AG04449 (cell line): ENCODE measurements at regions not wholly inside any gene's neighbourhood (a gene's known extent, or its start where the extent isn't known, plus 50 kb on each side); places are given as distances from the start of the nearest gene placed in this dataset.

Experiments
- CTCF ChIA-PET: fragments of 350-600 bp; formaldehyde crosslinking; extraction: SDS; loops from one replicate; lab custom pipeline; 2021; ENCODE audit warnings: antibody characterized with exemption; lab: Yijun Ruan, JAX
- POLR2A ChIA-PET: fragments of 400-600, 350-600 bp; formaldehyde crosslinking; extraction: SDS; loops from one replicate; lab custom pipeline; 2020; ENCODE audit warnings: antibody characterized with exemption, inconsistent platforms; lab: Yijun Ruan, JAX
- DNase-seq: peaks from one replicate; pipeline ENCODE4 v3.0.0-alpha.2; 2010; ENCODE audit warnings: low read depth, low spot score
- H3K4me3 ChIP-seq: 2 replicates; pipeline ENCODE4 v1.5.1; 2011; ENCODE audit warnings: low read depth, mild to moderate bottlenecking, control low read depth, low read length
- CTCF ChIP-seq: IDR thresholded peaks from one replicate; pipeline ENCODE4 v1.5.1; 2011; ENCODE audit warnings: mild to moderate bottlenecking, moderate library complexity, low read length, control low read depth, inconsistent platforms; ENCODE audit not compliant: insufficient read depth; ENCODE audit errors: missing control alignments

- ChIA-PET POLR2A (interaction anchor here (1.3 kb wide), 1 partner anchor 201 kb away, joined by 5 read pairs; the partner anchor contains the start of gene TGFB2), CTCF (interaction anchor here (0.6 to 2.2 kb wide), 17 partner anchors 8 to 208 kb away, joined by 3 to 8 read pairs (median 4); no protein-coding TSS in a partner anchor)
- DNase-seq: no peak
- TF ChIP-seq CTCF: peak; percentile 31
- H3K4me3 ChIP-seq: no peak overlapping the region
Observed at GRCh38 chr1:218546314-218546713, 201.2 kb downstream of the TGFB2 start.

GRCh38 chr1:218547957-218548730 is 203.0 kb downstream of the TGFB2 start:
- no peak for TF ChIP-seq CTCF
- ChIA-PET POLR2A (no interaction called here), CTCF (interaction anchor here (0.9 to 2.1 kb wide), 6 partner anchors 8 to 208 kb away, joined by 3 to 8 read pairs (median 4); no protein-coding TSS in a partner anchor)
- DNase-seq: no peak
- no peak overlapping the region for H3K4me3 ChIP-seq

GRCh38 chr1:218548764-218549163 is 203.6 kb downstream of the TGFB2 start:
- DNase-seq: no peak
- ChIA-PET POLR2A (no interaction called here), CTCF (interaction anchor here (0.9 to 2.1 kb wide), 4 partner anchors 8 to 209 kb away, joined by 3 to 8 read pairs (median 3); no protein-coding TSS in a partner anchor)
- H3K4me3 ChIP-seq: no peak overlapping the region
- no peak for TF ChIP-seq CTCF

GRCh38 chr1:218553197-218553596 is 208.1 kb downstream of the TGFB2 start:
- no peak overlapping the region for H3K4me3 ChIP-seq
- no peak for DNase-seq
- TF ChIP-seq CTCF: peak; percentile 51
- POLR2A ChIA-PET: no interaction called here
- CTCF ChIA-PET: interaction anchor here (0.6 to 1.6 kb wide), 9 partner anchors 10 to 254 kb away, joined by 3 to 6 read pairs (median 4); no protein-coding TSS in a partner anchor

GRCh38 chr1:218556016-218556415 is 210.9 kb downstream of the TGFB2 start:
- CTCF ChIA-PET: interaction anchor here (1.4 kb wide), 1 partner anchor 210 kb away, joined by 5 read pairs; the partner anchor contains the start of gene TGFB2
- POLR2A ChIA-PET: no interaction called here
- DNase-seq: no peak
- H3K4me3 ChIP-seq: no peak overlapping the region
- TF ChIP-seq CTCF: no peak

- H3K4me3 ChIP-seq: no peak overlapping the region
- POLR2A ChIA-PET: no interaction called here
- DNase-seq: no peak
- TF ChIP-seq CTCF: no peak
- CTCF ChIA-PET: interaction anchor here (1.4 kb wide), 1 partner anchor 15 kb away, joined by 4 read pairs; no protein-coding TSS in a partner anchor
Observed at GRCh38 chr1:218557731-218558130, 212.6 kb downstream of the TGFB2 start.
